ENCODE measurements at regions not wholly inside any gene's neighbourhood (a gene's known extent, or its start where the extent isn't known, plus 50 kb on each side); places are given as distances from the start of the nearest gene placed in this dataset.

- no peak overlapping the region for H3K27ac ChIP-seq
- intact Hi-C loops (cut with DNase I): no loop called here
- H3K36me3 ChIP-seq: no peaks in the 10 kb centered on the region
- H3K4me1 ChIP-seq (ENCODE audit: insufficient read depth): no peaks in the 10 kb centered on the region
- TF ChIP-seq CTCF (IDR thresholded peaks at IDR 0.05) (no peak), EP300 (IDR thresholded peaks at IDR 0.05) (no peak), POLR2A (IDR thresholded peaks at IDR 0.05) (no peak)
- H3K9me3 ChIP-seq: no peaks in the 10 kb centered on the region
- DNase-seq: no peak
- H3K27me3 ChIP-seq: no peaks in the 10 kb centered on the region
- 48 to 64% (median 59%) methylated on average over 2 of the region's 2 CpGs for WGBS, 3 donors
- no peak overlapping the region for H3K4me3 ChIP-seq
Observed at GRCh38 chr13:63514886-63515285, 2099.2 kb upstream of the PCDH20 start.

GRCh38 chr13:63512095-63512494 is 2096.4 kb upstream of the PCDH20 start:
- H3K4me3 ChIP-seq: no peak overlapping the region
- H3K27ac ChIP-seq: no peak overlapping the region
- H3K36me3 ChIP-seq: no peaks in the 10 kb centered on the region
- no peaks in the 10 kb centered on the region for H3K27me3 ChIP-seq
- 79 to 84% (median 83%) methylated on average over 8 of the region's 8 CpGs for WGBS, 3 donors
- intact Hi-C loops (cut with DNase I): no loop called here
- H3K9me3 ChIP-seq: no peaks in the 10 kb centered on the region
- no peak for DNase-seq
- TF ChIP-seq POLR2A (IDR thresholded peaks at IDR 0.05) (no peak), CTCF (IDR thresholded peaks at IDR 0.05) (no peak), EP300 (IDR thresholded peaks at IDR 0.05) (no peak)
- no peaks in the 10 kb centered on the region for H3K4me1 ChIP-seq (ENCODE audit: insufficient read depth)

GRCh38 chr13:63501702-63502101 is 2086.1 kb upstream of the PCDH20 start:
- no peaks in the 10 kb centered on the region for H3K9me3 ChIP-seq
- intact Hi-C loops (cut with DNase I): no loop called here
- H3K4me3 ChIP-seq: no peak overlapping the region
- TF ChIP-seq POLR2A (IDR thresholded peaks at IDR 0.05) (no peak), EP300 (IDR thresholded peaks at IDR 0.05) (no peak), CTCF (IDR thresholded peaks at IDR 0.05) (no peak)
- H3K4me1 ChIP-seq (ENCODE audit: insufficient read depth): no peaks in the 10 kb centered on the region
- H3K27me3 ChIP-seq: no peaks in the 10 kb centered on the region
- WGBS, 3 donors: 8 to 28% (median 11%) methylated on average over 1 of the region's 1 CpG
- no peak for DNase-seq
- H3K36me3 ChIP-seq: no peaks in the 10 kb centered on the region
- no peak overlapping the region for H3K27ac ChIP-seq

GRCh38 chr13:63497601-63498000 is 2082.0 kb upstream of the PCDH20 start:
- H3K4me3 ChIP-seq: no peak overlapping the region
- H3K27me3 ChIP-seq: no peaks in the 10 kb centered on the region
- H3K9me3 ChIP-seq: no peaks in the 10 kb centered on the region
- no peak overlapping the region for H3K27ac ChIP-seq
- H3K36me3 ChIP-seq: no peaks in the 10 kb centered on the region
- no peaks in the 10 kb centered on the region for H3K4me1 ChIP-seq (ENCODE audit: insufficient read depth)
- TF ChIP-seq EP300 (IDR thresholded peaks at IDR 0.05) (no peak), POLR2A (IDR thresholded peaks at IDR 0.05) (no peak), CTCF (IDR thresholded peaks at IDR 0.05) (no peak)
- no peak for DNase-seq
- intact Hi-C loops (cut with DNase I): no loop called here

- no peak for TF ChIP-seq EP300 (IDR thresholded peaks at IDR 0.05)
- TF ChIP-seq CTCF (IDR thresholded peaks at IDR 0.05): no peak
- TF ChIP-seq POLR2A (IDR thresholded peaks at IDR 0.05): no peak
- 81 to 84% (median 83%) methylated on average over 2 of the region's 2 CpGs for WGBS, 3 donors
- intact Hi-C loops (cut with DNase I): no loop called here
Observed at GRCh38 chr13:63492604-63493003, 2077.0 kb upstream of the PCDH20 start.

More at GRCh38 chr13:63492604-63493003, 2077.0 kb upstream of the PCDH20 start:
- H3K9me3 ChIP-seq: no peaks in the 10 kb centered on the region
- H3K4me3 ChIP-seq: no peak overlapping the region
- no peaks in the 10 kb centered on the region for H3K36me3 ChIP-seq
- no peak overlapping the region for H3K27ac ChIP-seq
- no peaks in the 10 kb centered on the region for H3K4me1 ChIP-seq (ENCODE audit: insufficient read depth)
- H3K27me3 ChIP-seq: no peaks in the 10 kb centered on the region
- DNase-seq: no peak

All from ovary (tissue), 7 donors.